ENCODE measurements at regions not wholly inside any gene's neighbourhood (a gene's known extent, or its start where the extent isn't known, plus 50 kb on each side); places are given as distances from the start of the nearest gene placed in this dataset.

DNA sequence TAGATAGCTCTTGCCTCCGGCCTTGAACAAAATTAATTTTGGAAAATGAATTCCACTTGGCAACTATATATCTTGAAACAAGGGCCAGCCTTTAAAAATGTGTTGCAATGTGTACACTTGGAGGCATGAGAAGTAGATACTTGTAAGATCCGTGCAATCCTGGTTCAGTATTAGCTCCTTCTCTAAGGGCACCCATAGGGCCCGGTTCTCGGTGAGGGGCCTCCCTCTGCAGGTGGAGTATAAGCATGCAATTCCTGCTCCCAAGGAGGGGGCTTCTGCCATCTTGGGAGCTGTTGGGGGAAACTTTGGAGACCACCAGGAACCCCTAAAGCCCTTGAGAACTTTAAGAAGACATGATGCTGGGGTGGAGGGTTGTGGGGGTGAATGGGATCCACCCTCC, 388.7 kb upstream of the RGMA start:
- Histone ChIP-seq H3K27me3 (no peaks in the 10 kb centered on the region), H3K4me3 (no peak overlapping the region), H3K36me3 (no peaks in the 10 kb centered on the region), H3K4me1 (peaks cover 0 to 7% of the 10 kb centered on the region in 2 donors), H3K9me3 (no peaks in the 10 kb centered on the region), H3K27ac (no peak overlapping the region)
- DNase-seq (no peak), ATAC-seq (no peak)
- in situ Hi-C loops (cut with MboI; ENCODE audit: low sequenced_read_pairs in 4 of 4) (no loop called here), intact Hi-C loops (cut with DNase I; ENCODE audit: low total_unique reads) (no loop called here)
- TF ChIP-seq POLR2A (IDR thresholded peaks at IDR 0.05), result no peak
- TF ChIP-seq, protein P1, sequence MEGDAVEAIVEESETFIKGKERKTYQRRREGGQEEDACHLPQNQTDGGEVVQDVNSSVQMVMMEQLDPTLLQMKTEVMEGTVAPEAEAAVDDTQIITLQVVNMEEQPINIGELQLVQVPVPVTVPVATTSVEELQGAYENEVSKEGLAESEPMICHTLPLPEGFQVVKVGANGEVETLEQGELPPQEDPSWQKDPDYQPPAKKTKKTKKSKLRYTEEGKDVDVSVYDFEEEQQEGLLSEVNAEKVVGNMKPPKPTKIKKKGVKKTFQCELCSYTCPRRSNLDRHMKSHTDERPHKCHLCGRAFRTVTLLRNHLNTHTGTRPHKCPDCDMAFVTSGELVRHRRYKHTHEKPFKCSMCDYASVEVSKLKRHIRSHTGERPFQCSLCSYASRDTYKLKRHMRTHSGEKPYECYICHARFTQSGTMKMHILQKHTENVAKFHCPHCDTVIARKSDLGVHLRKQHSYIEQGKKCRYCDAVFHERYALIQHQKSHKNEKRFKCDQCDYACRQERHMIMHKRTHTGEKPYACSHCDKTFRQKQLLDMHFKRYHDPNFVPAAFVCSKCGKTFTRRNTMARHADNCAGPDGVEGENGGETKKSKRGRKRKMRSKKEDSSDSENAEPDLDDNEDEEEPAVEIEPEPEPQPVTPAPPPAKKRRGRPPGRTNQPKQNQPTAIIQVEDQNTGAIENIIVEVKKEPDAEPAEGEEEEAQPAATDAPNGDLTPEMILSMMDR (IDR thresholded peaks at IDR 0.05 in 4 of 5, conservative IDR thresholded peaks at IDR 0.05 in 1 of 5), result no peak

DNA sequence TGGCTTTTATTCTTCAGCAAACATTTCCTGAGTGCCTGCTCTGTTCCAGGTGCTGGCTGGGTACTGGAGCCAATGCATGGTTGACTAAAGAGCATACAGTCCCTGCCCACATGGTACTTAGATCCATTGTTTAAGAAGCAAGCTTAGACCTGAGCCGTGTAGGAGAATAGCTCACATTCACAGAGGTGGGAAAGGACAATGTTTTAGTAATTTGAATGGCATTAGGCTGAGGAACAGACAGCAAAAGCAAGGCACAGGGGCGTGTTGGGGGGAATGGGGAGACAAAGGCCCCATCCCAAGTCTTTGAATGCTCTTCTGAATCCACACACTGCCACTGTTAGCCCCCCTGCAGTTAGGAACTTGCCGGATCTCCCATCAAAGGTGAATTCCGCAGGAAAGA, 388.2 kb upstream of the RGMA start:
- Histone ChIP-seq H3K27me3 (no peaks in the 10 kb centered on the region), H3K27ac (no peak overlapping the region), H3K36me3 (no peaks in the 10 kb centered on the region), H3K4me3 (no peak overlapping the region), H3K4me1 (peaks cover 0 to 7% of the 10 kb centered on the region in 2 donors), H3K9me3 (no peaks in the 10 kb centered on the region)
- intact Hi-C loops (cut with DNase I; ENCODE audit: low total_unique reads), result no loop called here
- ATAC-seq (no peak), DNase-seq (no peak)
- TF ChIP-seq, protein P1 (IDR thresholded peaks at IDR 0.05 in 4 of 5, conservative IDR thresholded peaks at IDR 0.05 in 1 of 5), result no peak
- TF ChIP-seq POLR2A (IDR thresholded peaks at IDR 0.05), result no peak
- in situ Hi-C loops (cut with MboI; ENCODE audit: low sequenced_read_pairs in 4 of 4), result no loop called here

DNA sequence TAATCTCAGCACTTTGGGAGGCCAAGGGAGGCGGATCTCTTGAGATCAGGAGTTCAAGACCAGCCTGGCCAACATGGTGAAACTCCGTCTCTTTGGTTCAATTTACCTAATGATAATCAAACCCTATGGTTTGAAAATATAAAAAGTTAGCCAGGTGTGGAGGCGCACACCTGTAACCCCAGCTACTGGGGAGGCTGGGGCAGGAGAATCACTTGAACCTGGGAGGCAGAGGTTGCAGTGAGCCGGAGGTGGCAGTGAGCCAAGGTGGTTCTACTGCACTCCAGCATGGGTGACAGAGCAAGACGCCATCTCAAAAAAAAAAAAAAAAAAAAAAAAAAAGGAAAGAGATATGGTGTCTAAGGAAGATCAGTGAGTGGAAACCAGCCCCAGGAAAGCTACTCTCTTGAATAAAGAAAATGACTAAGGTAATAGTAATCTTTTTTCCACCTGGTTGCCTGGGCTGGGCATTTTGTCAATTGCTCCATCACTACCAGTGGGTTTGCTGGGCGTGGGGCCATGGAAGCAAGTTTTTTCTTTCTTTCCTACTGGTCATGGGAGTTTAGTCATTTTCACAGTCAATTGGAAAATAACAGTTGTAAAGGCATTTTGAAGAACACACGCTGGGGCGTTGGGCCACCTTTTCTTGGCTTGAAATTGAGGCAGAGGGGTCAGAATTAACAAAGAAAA, 387.6 kb upstream of the RGMA start:
- Histone ChIP-seq H3K4me3 (no peak overlapping the region), H3K4me1 (peaks cover 0 to 7% of the 10 kb centered on the region in 2 donors), H3K36me3 (no peaks in the 10 kb centered on the region), H3K27me3 (no peaks in the 10 kb centered on the region), H3K9me3 (no peaks in the 10 kb centered on the region), H3K27ac (no peak overlapping the region)
- intact Hi-C loops (cut with DNase I; ENCODE audit: low total_unique reads) (no loop called here), in situ Hi-C loops (cut with MboI; ENCODE audit: low sequenced_read_pairs in 4 of 4) (no loop called here)
- TF ChIP-seq POLR2A (IDR thresholded peaks at IDR 0.05), result no peak
- TF ChIP-seq, protein P1 (IDR thresholded peaks at IDR 0.05 in 4 of 5, conservative IDR thresholded peaks at IDR 0.05 in 1 of 5), result no peak
- ATAC-seq, result no peak
- DNase-seq, result no peak

DNA sequence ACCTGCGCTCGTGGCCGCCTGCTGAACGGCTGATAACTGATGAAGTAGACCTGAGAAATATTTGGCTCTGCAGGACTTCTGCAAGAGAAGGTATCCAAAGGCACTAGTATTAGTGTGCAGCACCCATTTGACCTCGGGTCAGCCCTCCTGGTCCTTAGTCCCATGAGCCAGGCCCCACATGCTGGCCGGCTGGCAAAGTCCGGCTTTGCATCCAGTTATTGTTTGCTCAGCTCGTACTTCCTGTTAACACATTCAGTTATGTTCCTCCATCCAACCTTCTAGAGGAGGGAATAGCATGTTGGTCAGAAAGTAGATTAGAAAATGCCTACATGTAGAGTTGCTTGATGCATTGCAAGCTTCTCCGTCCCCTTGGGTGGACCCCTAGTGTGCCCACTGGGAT, 385.7 kb upstream of the RGMA start:
- Histone ChIP-seq H3K9me3 (no peaks in the 10 kb centered on the region), H3K4me3 (no peak overlapping the region), H3K27me3 (no peaks in the 10 kb centered on the region), H3K4me1 (peaks cover 0 to 2% of the 10 kb centered on the region in 2 donors), H3K27ac (no peak overlapping the region), H3K36me3 (no peaks in the 10 kb centered on the region)
- TF ChIP-seq, protein P1 (IDR thresholded peaks at IDR 0.05 in 4 of 5, conservative IDR thresholded peaks at IDR 0.05 in 1 of 5), result no peak
- TF ChIP-seq POLR2A (IDR thresholded peaks at IDR 0.05), result no peak
- intact Hi-C loops (cut with DNase I; ENCODE audit: low total_unique reads) (no loop called here), in situ Hi-C loops (cut with MboI; ENCODE audit: low sequenced_read_pairs in 4 of 4) (loop anchor here in 1 of 4 donors (25.0 kb wide), 2 partner anchors 387 to 662 kb away; partner anchors contain the start of gene RGMA)
- ATAC-seq (no peak), DNase-seq (no peak)

All from gastrocnemius medialis (tissue), 4 donors.